ENCODE measurements at regions not wholly inside any gene's neighbourhood (a gene's known extent, or its start where the extent isn't known, plus 50 kb on each side); places are given as distances from the start of the nearest gene placed in this dataset.
"Not testable (repeated sequence)": the region's sequence is repeated elsewhere in the genome, so short reads cannot be mapped to it uniquely, and the experiment has no call there.

- H3K4me2 ChIP-seq (ENCODE audit: low read length): no peak overlapping the region
- no peak overlapping the region for H3K27ac Mint-ChIP-seq (ENCODE audit: unreplicated experiment)
- TF ChIP-seq EZH2 (IDR thresholded peaks at IDR 0.05; ENCODE audit: insufficient read depth, low read length) (no peak), CTCF (IDR thresholded peaks at IDR 0.05; ENCODE audit: insufficient read depth, low read depth, low read length) (no peak)
- H3K4me1 Mint-ChIP-seq (ENCODE audit: low read depth, unreplicated experiment): no peaks in the 10 kb centered on the region
- no peak overlapping the region for H3K4me3 Mint-ChIP-seq (ENCODE audit: unreplicated experiment)
- no peak overlapping the region for H3K9ac ChIP-seq (ENCODE audit: low read length)
- H2AFZ ChIP-seq (ENCODE audit: low read depth, low read length): no peak overlapping the region
- H3K4me1 ChIP-seq (ENCODE audit: insufficient read depth, low read length): no peaks in the 10 kb centered on the region
- peaks cover 17% of the 10 kb centered on the region for H3K27me3 Mint-ChIP-seq (ENCODE audit: low read depth, unreplicated experiment)
- no peak overlapping the region for H3K27ac ChIP-seq (ENCODE audit: low read depth, low read length)
- H4K20me1 ChIP-seq (ENCODE audit: insufficient read depth, low read length): no peaks in the 10 kb centered on the region
- H3K4me3 ChIP-seq (ENCODE audit: insufficient read depth, low read depth, low read length): no peak overlapping the region
- H3K27me3 ChIP-seq (ENCODE audit: insufficient read depth, low read length): no peaks in the 10 kb centered on the region
- H3K9me3 ChIP-seq (ENCODE audit: insufficient read depth, low read depth, low read length): no peaks in the 10 kb centered on the region
- no peaks in the 10 kb centered on the region for H3K36me3 Mint-ChIP-seq (ENCODE audit: low read depth, unreplicated experiment)
- no peaks in the 10 kb centered on the region for H3K36me3 ChIP-seq (ENCODE audit: insufficient read depth, low read length)
- H3K79me2 ChIP-seq (ENCODE audit: insufficient read depth, low read length): no peaks in the 10 kb centered on the region
- H3K9me3 Mint-ChIP-seq (ENCODE audit: unreplicated experiment): no peaks in the 10 kb centered on the region
- FAIRE-seq: no peak
- no peak for DNase-seq (ENCODE audit: low read depth)
These were observed 57.5 kb upstream of the LMO2 start for GRCh38 chr11:33949252-33949913.

- Mint-ChIP-seq H3K4me1 (ENCODE audit: low read depth, unreplicated experiment) (no peaks in the 10 kb centered on the region), H3K27ac (ENCODE audit: unreplicated experiment) (no peak overlapping the region), H3K9me3 (ENCODE audit: unreplicated experiment) (no peaks in the 10 kb centered on the region)
These were observed 56.6 kb upstream of the LMO2 start for GRCh38 chr11:33948494-33948893.

GRCh38 chr11:33947918-33948317 is 56.0 kb upstream of the LMO2 start:
- not testable (repeated sequence) for H4K20me1 ChIP-seq (ENCODE audit: insufficient read depth, low read length); H3K9ac ChIP-seq (ENCODE audit: low read length); H3K27me3 ChIP-seq (ENCODE audit: insufficient read depth, low read length); H3K4me2 ChIP-seq (ENCODE audit: low read length); FAIRE-seq; H3K36me3 Mint-ChIP-seq (ENCODE audit: low read depth, unreplicated experiment); H3K4me3 ChIP-seq (ENCODE audit: insufficient read depth, low read depth, low read length); DNase-seq (ENCODE audit: low read depth); H3K36me3 ChIP-seq (ENCODE audit: insufficient read depth, low read length); H3K4me1 ChIP-seq (ENCODE audit: insufficient read depth, low read length); H3K27ac ChIP-seq (ENCODE audit: low read depth, low read length); H3K9me3 Mint-ChIP-seq (ENCODE audit: unreplicated experiment); H2AFZ ChIP-seq (ENCODE audit: low read depth, low read length); H3K4me1 Mint-ChIP-seq (ENCODE audit: low read depth, unreplicated experiment); H3K4me3 Mint-ChIP-seq (ENCODE audit: unreplicated experiment); H3K9me3 ChIP-seq (ENCODE audit: insufficient read depth, low read depth, low read length); H3K79me2 ChIP-seq (ENCODE audit: insufficient read depth, low read length); H3K27ac Mint-ChIP-seq (ENCODE audit: unreplicated experiment)
- H3K27me3 Mint-ChIP-seq (ENCODE audit: low read depth, unreplicated experiment): peaks cover 12% of the 10 kb centered on the region

More at GRCh38 chr11:33948494-33948893, 56.6 kb upstream of the LMO2 start:
- H3K27me3 Mint-ChIP-seq (ENCODE audit: low read depth, unreplicated experiment): peaks cover 12% of the 10 kb centered on the region
- H3K36me3 ChIP-seq (ENCODE audit: insufficient read depth, low read length): no peaks in the 10 kb centered on the region
- H4K20me1 ChIP-seq (ENCODE audit: insufficient read depth, low read length): no peaks in the 10 kb centered on the region
- TF ChIP-seq EZH2 (IDR thresholded peaks at IDR 0.05; ENCODE audit: insufficient read depth, low read length): no peak
- no peak for TF ChIP-seq CTCF (IDR thresholded peaks at IDR 0.05; ENCODE audit: insufficient read depth, low read depth, low read length)
- no peak overlapping the region for H3K9ac ChIP-seq (ENCODE audit: low read length)
- H3K4me2 ChIP-seq (ENCODE audit: low read length): no peak overlapping the region
- H3K9me3 ChIP-seq (ENCODE audit: insufficient read depth, low read depth, low read length): no peaks in the 10 kb centered on the region
- no peaks in the 10 kb centered on the region for H3K36me3 Mint-ChIP-seq (ENCODE audit: low read depth, unreplicated experiment)
- no peak overlapping the region for H2AFZ ChIP-seq (ENCODE audit: low read depth, low read length)
- no peaks in the 10 kb centered on the region for H3K4me1 ChIP-seq (ENCODE audit: insufficient read depth, low read length)
- no peak overlapping the region for H3K4me3 Mint-ChIP-seq (ENCODE audit: unreplicated experiment)
- DNase-seq (ENCODE audit: low read depth) (no peak), FAIRE-seq (no peak)
- no peak overlapping the region for H3K4me3 ChIP-seq (ENCODE audit: insufficient read depth, low read depth, low read length)
- H3K27ac ChIP-seq (ENCODE audit: low read depth, low read length): no peak overlapping the region
- no peaks in the 10 kb centered on the region for H3K79me2 ChIP-seq (ENCODE audit: insufficient read depth, low read length)
- no peaks in the 10 kb centered on the region for H3K27me3 ChIP-seq (ENCODE audit: insufficient read depth, low read length)

Data from astrocyte (in vitro differentiated cells and primary cell).